22Rv1 (cell line): ENCODE measurements at regions not wholly inside any gene's neighbourhood (a gene's known extent, or its start where the extent isn't known, plus 50 kb on each side); places are given as distances from the start of the nearest gene placed in this dataset.

ENCODE experiments used
- H3K27ac ChIP-seq: fragments of 450-650 bp; 2 replicates; pipeline ENCODE4 v1.5.1; 2017
- CTCF ChIP-seq: fragments of 450-650 bp; IDR thresholded peaks from 2 replicates; pipeline ENCODE4 v1.5.1; 2017; ENCODE audit warnings: mild to moderate bottlenecking
- ZFX ChIP-seq: fragments of 450-650 bp; IDR thresholded peaks from 2 replicates; pipeline ENCODE4 v1.6.1; 2017; ENCODE audit warnings: antibody characterized with exemption, borderline replicate concordance

- H3K27ac ChIP-seq, result no peak overlapping the region
- TF ChIP-seq CTCF (no peak), ZFX (no peak)
These were observed 63.0 kb upstream of the CLMN start for GRCh38 chr14:95382747-95383146.

- no peak for TF ChIP-seq ZFX
- TF ChIP-seq CTCF, result no peak
- H3K27ac ChIP-seq, result no peak overlapping the region
These were observed 62.0 kb upstream of the CLMN start for GRCh38 chr14:95381726-95382125.

DNA sequence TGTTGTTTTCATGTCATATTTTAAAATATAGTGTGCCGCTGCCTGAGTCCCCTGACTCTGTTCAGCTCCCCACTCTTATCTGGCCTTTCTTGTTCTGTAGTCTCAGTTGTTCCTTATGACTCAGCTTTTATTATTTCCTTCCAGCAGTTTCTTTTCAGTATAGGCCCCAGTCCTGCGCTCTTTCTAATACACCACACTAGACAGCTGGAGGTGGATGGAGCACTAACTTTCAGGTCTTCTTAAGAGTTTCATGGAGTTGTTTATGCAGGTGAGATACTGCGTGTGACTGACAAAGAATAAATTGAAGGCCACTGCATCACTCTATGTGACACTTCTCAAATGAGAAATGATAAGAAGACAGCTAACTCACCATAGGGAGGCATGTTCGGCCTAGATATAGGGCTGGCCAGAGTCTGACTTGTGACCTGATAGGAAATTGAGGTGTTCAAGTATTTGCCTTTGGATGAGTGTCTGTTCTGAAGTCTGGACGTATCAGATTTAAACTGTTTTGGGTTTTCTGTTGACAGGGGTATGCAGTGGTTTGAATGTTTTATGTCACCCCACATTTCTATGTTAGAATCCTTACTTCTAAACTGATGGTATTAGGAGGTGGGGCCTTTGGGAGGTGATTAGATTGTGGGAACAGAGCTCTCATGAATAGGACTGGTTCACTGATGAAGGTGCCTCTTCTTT, 60.8 kb upstream of the CLMN start:
- no peak for TF ChIP-seq CTCF
- H3K27ac ChIP-seq, result no peak overlapping the region

GRCh38 chr14:95379634-95380033, 59.9 kb upstream of the CLMN start:
- no peak for TF ChIP-seq CTCF
- no peak for TF ChIP-seq ZFX
- H3K27ac ChIP-seq, result no peak overlapping the region

DNA sequence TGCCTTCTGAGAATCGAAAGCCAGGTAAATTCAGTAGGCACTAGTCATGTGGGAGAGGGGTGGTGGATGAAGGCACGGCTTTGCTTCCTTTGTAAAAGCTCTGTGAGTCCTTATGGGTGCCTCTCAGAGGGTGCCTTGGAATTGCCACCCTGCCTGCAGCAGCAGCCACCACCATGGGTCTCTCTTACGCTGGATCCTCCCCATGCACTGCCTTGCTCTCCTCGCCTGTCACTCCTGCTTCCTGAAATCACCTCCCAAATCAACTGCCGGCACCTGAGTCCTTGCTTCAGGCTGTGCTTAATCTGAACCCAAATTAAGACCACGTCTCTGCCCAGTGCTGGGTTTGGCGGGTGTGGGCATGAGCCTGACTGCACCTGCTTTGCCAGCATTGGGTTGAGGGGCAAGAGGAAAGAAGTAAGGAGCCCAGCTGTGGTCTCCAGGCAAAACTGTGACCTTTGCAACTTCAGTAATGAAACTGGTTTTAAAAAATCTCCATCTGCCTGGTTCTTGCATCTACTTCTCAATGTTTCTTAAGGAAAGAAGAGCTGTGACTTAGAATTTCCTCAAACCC, 55.9 kb upstream of the CLMN start:
- no peak overlapping the region for H3K27ac ChIP-seq
- TF ChIP-seq ZFX, result no peak
- no peak for TF ChIP-seq CTCF

- TF ChIP-seq ZFX (no peak), CTCF (no peak)
- H3K27ac ChIP-seq, result no peak overlapping the region
These were observed 54.7 kb upstream of the CLMN start for GRCh38 chr14:95374239-95374997.

- no peak for TF ChIP-seq ZFX
- TF ChIP-seq CTCF, result no peak
- no peak overlapping the region for H3K27ac ChIP-seq
These were observed 50.4 kb upstream of the CLMN start for GRCh38 chr14:95370076-95370475.
